GM23338 (cell line): ENCODE measurements at regions not wholly inside any gene's neighbourhood (a gene's known extent, or its start where the extent isn't known, plus 50 kb on each side); places are given as distances from the start of the nearest gene placed in this dataset.

Source experiments
- ATAC-seq: fragments of 200-7000 bp; cut with Tn5 transposase; 3 replicates; pipeline ENCODE4 v1.9.1; 2020
- DNase-seq: peaks from one replicate; pipeline ENCODE4 v3.0.0-alpha.2; 2015; ENCODE audit warnings: low spot score
- H2AFZ ChIP-seq: fragments of 200-600 bp; sonication (generic); 2 replicates; pipeline ENCODE4 v1.8.0; 2016; ENCODE audit warnings: antibody characterized with exemption, mild to moderate bottlenecking, moderate library complexity
- H3F3A ChIP-seq: fragments of 200-600 bp; sonication (generic); replicated peaks from 2 replicates; pipeline ENCODE4 v1.8.0; 2017; ENCODE audit warnings: antibody characterized with exemption, mixed run types, low read depth
- H3K27ac ChIP-seq: fragments of 200-600 bp; sonication (generic); 2 replicates; pipeline ENCODE4 v1.6.1; 2016; ENCODE audit warnings: low read depth
- H3K27me3 ChIP-seq: fragments of 200-600 bp; sonication (generic); 2 replicates; pipeline ENCODE4 v1.8.0; 2016; ENCODE audit warnings: mild to moderate bottlenecking, mixed run types, moderate library complexity; ENCODE audit not compliant: insufficient read depth
- H3K36me3 ChIP-seq: fragments of 200-600 bp; sonication (generic); 2 replicates; pipeline ENCODE4 v1.8.0; 2016; ENCODE audit warnings: mild to moderate bottlenecking; ENCODE audit not compliant: insufficient read depth
- H3K4me1 ChIP-seq: fragments of 200-600 bp; sonication (generic); 2 replicates; pipeline ENCODE4 v1.8.0; 2016; ENCODE audit warnings: mild to moderate bottlenecking, moderate library complexity; ENCODE audit not compliant: insufficient read depth
- H3K4me2 ChIP-seq: fragments of 200-600 bp; sonication (generic); 2 replicates; pipeline ENCODE4 v1.7.1; 2017; ENCODE audit warnings: mixed run types
- H3K4me3 ChIP-seq: fragments of 200-600 bp; sonication (generic); 2 replicates; pipeline ENCODE4 v1.6.1; 2016; ENCODE audit warnings: mixed run types
- H3K79me2 ChIP-seq: fragments of 200-600 bp; sonication (generic); replicated peaks from 2 replicates; pipeline ENCODE4 v1.8.0; 2017; ENCODE audit warnings: mild to moderate bottlenecking; ENCODE audit not compliant: insufficient read depth
- H3K9me2 ChIP-seq: fragments of 200-600 bp; sonication (generic); 2 replicates; pipeline ENCODE4 v1.8.0; 2017; ENCODE audit not compliant: insufficient read depth
- H4K20me1 ChIP-seq: fragments of 200-600 bp; sonication (generic); replicated peaks from 2 replicates; pipeline ENCODE4 v1.8.0; 2017; ENCODE audit warnings: mild to moderate bottlenecking; ENCODE audit not compliant: insufficient read depth
- H3K27ac Mint-ChIP-seq: 2 replicates; pipeline ENCODE4 v1.8.0; 2020; ENCODE audit warnings: inconsistent platforms, mild to moderate bottlenecking, moderate library complexity, mixed read lengths
- H3K27me3 Mint-ChIP-seq: 3 replicates; pipeline ENCODE4 v1.8.0; 2022; ENCODE audit warnings: low read depth, mild to moderate bottlenecking, moderate library complexity, mixed read lengths, inconsistent platforms; ENCODE audit not compliant: insufficient read depth, poor library complexity
- H3K36me3 Mint-ChIP-seq: 3 replicates; pipeline ENCODE4 v1.8.0; 2021; ENCODE audit warnings: low read depth, mild to moderate bottlenecking, inconsistent platforms, moderate library complexity, mixed read lengths
- H3K4me1 Mint-ChIP-seq: 3 replicates; pipeline ENCODE4 v1.8.0; 2020; ENCODE audit warnings: mild to moderate bottlenecking, inconsistent platforms, mixed read lengths
- H3K4me3 Mint-ChIP-seq: 3 replicates; pipeline ENCODE4 v1.8.0; 2021; ENCODE audit warnings: moderate library complexity, mild to moderate bottlenecking, inconsistent platforms, mixed read lengths
- H3K9me3 Mint-ChIP-seq: 3 replicates; pipeline ENCODE4 v1.8.0; 2020; ENCODE audit warnings: moderate library complexity, mild to moderate bottlenecking, inconsistent platforms, mixed read lengths
- CREB1 ChIP-seq: fragments of 250-450 bp; sonication (Bioruptor Pico); IDR thresholded peaks from 2 replicates; pipeline ENCODE4 v1.5.0; 2020; ENCODE audit warnings: low read depth, mild to moderate bottlenecking, moderate library complexity
- EZH2 ChIP-seq: fragments of 200-600 bp; sonication (generic); IDR thresholded peaks from one replicate; pipeline ENCODE4 v1.8.0; 2017; ENCODE audit warnings: antibody characterized with exemption, mild to moderate bottlenecking, low read depth; ENCODE audit not compliant: unreplicated experiment
- EZH2phosphoT487 ChIP-seq: fragments of 200-600 bp; sonication (generic); IDR thresholded peaks from one replicate; pipeline ENCODE4 v1.8.1; 2018; ENCODE audit warnings: antibody characterized with exemption; ENCODE audit not compliant: unreplicated experiment
- JUNB ChIP-seq: IDR thresholded peaks from one replicate; pipeline ENCODE4 v1.6.1; 2016; ENCODE audit warnings: antibody characterized with exemption; ENCODE audit not compliant: unreplicated experiment
- NANOG ChIP-seq: IDR thresholded peaks from 2 replicates; pipeline ENCODE4 v1.6.1; 2016; ENCODE audit warnings: antibody characterized with exemption, borderline replicate concordance
- POLR2AphosphoS5 ChIP-seq: IDR thresholded peaks from 2 replicates; pipeline ENCODE4 v1.6.1; 2016; ENCODE audit warnings: antibody characterized with exemption, low read depth
- STAT1 ChIP-seq: IDR thresholded peaks from one replicate; pipeline ENCODE4 v1.6.1; 2016; ENCODE audit warnings: antibody characterized with exemption; ENCODE audit not compliant: unreplicated experiment
- ZNF114 ChIP-seq: fragments of 250-450 bp; sonication (Bioruptor Pico); IDR thresholded peaks from 2 replicates; pipeline ENCODE4 v1.5.0; 2020; ENCODE audit warnings: mild to moderate bottlenecking, moderate library complexity
- ZNF331 ChIP-seq: fragments of 250-450 bp; sonication (Bioruptor Pico); IDR thresholded peaks from 2 replicates; pipeline ENCODE4 v1.5.0; 2020; ENCODE audit warnings: low read depth, mild to moderate bottlenecking, moderate library complexity
- TF ChIP-seq, protein P1 (sequence below): IDR thresholded peaks from one replicate; pipeline ENCODE4 v1.6.1; 2018; ENCODE audit warnings: antibody characterized with exemption; ENCODE audit not compliant: unreplicated experiment
- TF ChIP-seq, protein P2 (sequence below): IDR thresholded peaks from 2 replicates; pipeline ENCODE4 v1.6.1; 2016; ENCODE audit warnings: antibody characterized with exemption
- TF ChIP-seq, protein P3 (sequence below): fragments of 250-450 bp; sonication (Bioruptor Pico); IDR thresholded peaks from 2 replicates; pipeline ENCODE4 v1.5.0; 2020; ENCODE audit warnings: mild to moderate bottlenecking, moderate library complexity
- TF ChIP-seq, protein P4 (sequence below), 2 experiments: fragments of 200-600 bp in 1 of 2; sonication (generic) in 1 of 2; conservative IDR thresholded peaks; 2 replicates each; pipeline versions ENCODE4 v1.5.1 to v1.6.1; 2016 to 2017; ENCODE audit warnings: antibody characterized with exemption in 2 of 2, low read depth in 2 of 2, mild to moderate bottlenecking in 2 of 2, moderate library complexity in 1 of 2

DNA sequence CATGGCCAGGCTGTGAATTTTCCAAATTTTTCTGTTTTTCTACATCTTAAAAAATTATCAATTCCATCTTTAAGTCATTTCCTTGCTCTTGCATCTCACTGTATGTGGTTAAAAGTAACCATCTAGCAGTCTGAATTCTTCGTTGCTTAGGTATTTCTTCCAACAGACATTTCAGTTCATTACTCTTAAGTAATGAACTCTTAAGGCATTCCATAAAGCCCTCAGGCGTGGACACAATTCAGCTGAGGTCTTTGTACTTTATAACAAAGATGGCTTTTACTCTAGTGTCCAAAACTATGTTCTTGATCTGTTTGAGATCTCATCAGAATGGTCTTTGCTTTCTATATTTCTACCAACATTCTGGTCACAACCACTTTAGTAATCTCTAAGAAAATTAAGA lies 253.9 kb upstream of the GCFC2 start:
- Histone ChIP-seq H3K4me2 (no peak overlapping the region), H3K79me2 (no peaks in the 10 kb centered on the region), H3K36me3 (no peaks in the 10 kb centered on the region), H3K27me3 (no peaks in the 10 kb centered on the region), H4K20me1 (no peaks in the 10 kb centered on the region), H3K27ac (no peak overlapping the region), H3F3A (no peaks in the 10 kb centered on the region), H3K4me3 (no peak overlapping the region), H3K4me1 (no peaks in the 10 kb centered on the region), H2AFZ (no peak overlapping the region; the same call in 1 of the 2 replicates), H3K9me2 (peaks cover 6% of the 10 kb centered on the region; the same call in 1 of the 2 replicates)
- H3K4me1 Mint-ChIP-seq = peaks cover 6% of the 10 kb centered on the region
- no peak for ATAC-seq
- no peaks in the 10 kb centered on the region for H3K36me3 Mint-ChIP-seq
- DNase-seq = no peak
- H3K9me3 Mint-ChIP-seq = no peaks in the 10 kb centered on the region; the same call in 1 of the 3 replicates
- no peak overlapping the region for H3K27ac Mint-ChIP-seq
- TF ChIP-seq, protein P1, sequence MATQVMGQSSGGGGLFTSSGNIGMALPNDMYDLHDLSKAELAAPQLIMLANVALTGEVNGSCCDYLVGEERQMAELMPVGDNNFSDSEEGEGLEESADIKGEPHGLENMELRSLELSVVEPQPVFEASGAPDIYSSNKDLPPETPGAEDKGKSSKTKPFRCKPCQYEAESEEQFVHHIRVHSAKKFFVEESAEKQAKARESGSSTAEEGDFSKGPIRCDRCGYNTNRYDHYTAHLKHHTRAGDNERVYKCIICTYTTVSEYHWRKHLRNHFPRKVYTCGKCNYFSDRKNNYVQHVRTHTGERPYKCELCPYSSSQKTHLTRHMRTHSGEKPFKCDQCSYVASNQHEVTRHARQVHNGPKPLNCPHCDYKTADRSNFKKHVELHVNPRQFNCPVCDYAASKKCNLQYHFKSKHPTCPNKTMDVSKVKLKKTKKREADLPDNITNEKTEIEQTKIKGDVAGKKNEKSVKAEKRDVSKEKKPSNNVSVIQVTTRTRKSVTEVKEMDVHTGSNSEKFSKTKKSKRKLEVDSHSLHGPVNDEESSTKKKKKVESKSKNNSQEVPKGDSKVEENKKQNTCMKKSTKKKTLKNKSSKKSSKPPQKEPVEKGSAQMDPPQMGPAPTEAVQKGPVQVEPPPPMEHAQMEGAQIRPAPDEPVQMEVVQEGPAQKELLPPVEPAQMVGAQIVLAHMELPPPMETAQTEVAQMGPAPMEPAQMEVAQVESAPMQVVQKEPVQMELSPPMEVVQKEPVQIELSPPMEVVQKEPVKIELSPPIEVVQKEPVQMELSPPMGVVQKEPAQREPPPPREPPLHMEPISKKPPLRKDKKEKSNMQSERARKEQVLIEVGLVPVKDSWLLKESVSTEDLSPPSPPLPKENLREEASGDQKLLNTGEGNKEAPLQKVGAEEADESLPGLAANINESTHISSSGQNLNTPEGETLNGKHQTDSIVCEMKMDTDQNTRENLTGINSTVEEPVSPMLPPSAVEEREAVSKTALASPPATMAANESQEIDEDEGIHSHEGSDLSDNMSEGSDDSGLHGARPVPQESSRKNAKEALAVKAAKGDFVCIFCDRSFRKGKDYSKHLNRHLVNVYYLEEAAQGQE = no peak
- TF ChIP-seq CREB1 (CRISPR knock-in tag) = no peak
- TF ChIP-seq, protein P2, sequence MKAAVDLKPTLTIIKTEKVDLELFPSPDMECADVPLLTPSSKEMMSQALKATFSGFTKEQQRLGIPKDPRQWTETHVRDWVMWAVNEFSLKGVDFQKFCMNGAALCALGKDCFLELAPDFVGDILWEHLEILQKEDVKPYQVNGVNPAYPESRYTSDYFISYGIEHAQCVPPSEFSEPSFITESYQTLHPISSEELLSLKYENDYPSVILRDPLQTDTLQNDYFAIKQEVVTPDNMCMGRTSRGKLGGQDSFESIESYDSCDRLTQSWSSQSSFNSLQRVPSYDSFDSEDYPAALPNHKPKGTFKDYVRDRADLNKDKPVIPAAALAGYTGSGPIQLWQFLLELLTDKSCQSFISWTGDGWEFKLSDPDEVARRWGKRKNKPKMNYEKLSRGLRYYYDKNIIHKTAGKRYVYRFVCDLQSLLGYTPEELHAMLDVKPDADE = no peak
- TF ChIP-seq, protein P3, sequence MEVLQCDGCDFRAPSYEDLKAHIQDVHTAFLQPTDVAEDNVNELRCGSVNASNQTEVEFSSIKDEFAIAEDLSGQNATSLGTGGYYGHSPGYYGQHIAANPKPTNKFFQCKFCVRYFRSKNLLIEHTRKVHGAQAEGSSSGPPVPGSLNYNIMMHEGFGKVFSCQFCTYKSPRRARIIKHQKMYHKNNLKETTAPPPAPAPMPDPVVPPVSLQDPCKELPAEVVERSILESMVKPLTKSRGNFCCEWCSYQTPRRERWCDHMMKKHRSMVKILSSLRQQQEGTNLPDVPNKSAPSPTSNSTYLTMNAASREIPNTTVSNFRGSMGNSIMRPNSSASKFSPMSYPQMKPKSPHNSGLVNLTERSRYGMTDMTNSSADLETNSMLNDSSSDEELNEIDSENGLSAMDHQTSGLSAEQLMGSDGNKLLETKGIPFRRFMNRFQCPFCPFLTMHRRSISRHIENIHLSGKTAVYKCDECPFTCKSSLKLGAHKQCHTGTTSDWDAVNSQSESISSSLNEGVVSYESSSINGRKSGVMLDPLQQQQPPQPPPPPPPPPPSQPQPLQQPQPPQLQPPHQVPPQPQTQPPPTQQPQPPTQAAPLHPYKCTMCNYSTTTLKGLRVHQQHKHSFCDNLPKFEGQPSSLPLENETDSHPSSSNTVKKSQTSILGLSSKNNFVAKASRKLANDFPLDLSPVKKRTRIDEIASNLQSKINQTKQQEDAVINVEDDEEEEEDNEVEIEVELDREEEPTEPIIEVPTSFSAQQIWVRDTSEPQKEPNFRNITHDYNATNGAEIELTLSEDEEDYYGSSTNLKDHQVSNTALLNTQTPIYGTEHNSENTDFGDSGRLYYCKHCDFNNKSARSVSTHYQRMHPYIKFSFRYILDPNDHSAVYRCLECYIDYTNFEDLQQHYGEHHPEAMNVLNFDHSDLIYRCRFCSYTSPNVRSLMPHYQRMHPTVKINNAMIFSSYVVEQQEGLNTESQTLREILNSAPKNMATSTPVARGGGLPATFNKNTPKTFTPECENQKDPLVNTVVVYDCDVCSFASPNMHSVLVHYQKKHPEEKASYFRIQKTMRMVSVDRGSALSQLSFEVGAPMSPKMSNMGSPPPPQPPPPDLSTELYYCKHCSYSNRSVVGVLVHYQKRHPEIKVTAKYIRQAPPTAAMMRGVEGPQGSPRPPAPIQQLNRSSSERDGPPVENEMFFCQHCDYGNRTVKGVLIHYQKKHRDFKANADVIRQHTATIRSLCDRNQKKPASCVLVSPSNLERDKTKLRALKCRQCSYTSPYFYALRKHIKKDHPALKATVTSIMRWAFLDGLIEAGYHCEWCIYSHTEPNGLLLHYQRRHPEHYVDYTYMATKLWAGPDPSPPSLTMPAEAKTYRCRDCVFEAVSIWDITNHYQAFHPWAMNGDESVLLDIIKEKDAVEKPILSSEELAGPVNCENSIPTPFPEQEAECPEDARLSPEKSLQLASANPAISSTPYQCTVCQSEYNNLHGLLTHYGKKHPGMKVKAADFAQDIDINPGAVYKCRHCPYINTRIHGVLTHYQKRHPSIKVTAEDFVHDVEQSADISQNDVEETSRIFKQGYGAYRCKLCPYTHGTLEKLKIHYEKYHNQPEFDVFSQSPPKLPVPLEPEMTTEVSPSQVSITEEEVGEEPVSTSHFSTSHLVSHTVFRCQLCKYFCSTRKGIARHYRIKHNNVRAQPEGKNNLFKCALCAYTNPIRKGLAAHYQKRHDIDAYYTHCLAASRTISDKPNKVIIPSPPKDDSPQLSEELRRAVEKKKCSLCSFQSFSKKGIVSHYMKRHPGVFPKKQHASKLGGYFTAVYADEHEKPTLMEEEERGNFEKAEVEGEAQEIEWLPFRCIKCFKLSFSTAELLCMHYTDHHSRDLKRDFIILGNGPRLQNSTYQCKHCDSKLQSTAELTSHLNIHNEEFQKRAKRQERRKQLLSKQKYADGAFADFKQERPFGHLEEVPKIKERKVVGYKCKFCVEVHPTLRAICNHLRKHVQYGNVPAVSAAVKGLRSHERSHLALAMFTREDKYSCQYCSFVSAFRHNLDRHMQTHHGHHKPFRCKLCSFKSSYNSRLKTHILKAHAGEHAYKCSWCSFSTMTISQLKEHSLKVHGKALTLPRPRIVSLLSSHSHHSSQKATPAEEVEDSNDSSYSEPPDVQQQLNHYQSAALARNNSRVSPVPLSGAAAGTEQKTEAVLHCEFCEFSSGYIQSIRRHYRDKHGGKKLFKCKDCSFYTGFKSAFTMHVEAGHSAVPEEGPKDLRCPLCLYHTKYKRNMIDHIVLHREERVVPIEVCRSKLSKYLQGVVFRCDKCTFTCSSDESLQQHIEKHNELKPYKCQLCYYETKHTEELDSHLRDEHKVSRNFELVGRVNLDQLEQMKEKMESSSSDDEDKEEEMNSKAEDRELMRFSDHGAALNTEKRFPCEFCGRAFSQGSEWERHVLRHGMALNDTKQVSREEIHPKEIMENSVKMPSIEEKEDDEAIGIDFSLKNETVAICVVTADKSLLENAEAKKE (CRISPR knock-in tag) = no peak
- no peak for TF ChIP-seq POLR2AphosphoS5
- TF ChIP-seq STAT1 = no peak
- TF ChIP-seq NANOG = no peak
- no peak for TF ChIP-seq ZNF331
- TF ChIP-seq EZH2 = no peak
- no peak for TF ChIP-seq EZH2phosphoT487
- no peak for TF ChIP-seq JUNB
- TF ChIP-seq, protein P4, sequence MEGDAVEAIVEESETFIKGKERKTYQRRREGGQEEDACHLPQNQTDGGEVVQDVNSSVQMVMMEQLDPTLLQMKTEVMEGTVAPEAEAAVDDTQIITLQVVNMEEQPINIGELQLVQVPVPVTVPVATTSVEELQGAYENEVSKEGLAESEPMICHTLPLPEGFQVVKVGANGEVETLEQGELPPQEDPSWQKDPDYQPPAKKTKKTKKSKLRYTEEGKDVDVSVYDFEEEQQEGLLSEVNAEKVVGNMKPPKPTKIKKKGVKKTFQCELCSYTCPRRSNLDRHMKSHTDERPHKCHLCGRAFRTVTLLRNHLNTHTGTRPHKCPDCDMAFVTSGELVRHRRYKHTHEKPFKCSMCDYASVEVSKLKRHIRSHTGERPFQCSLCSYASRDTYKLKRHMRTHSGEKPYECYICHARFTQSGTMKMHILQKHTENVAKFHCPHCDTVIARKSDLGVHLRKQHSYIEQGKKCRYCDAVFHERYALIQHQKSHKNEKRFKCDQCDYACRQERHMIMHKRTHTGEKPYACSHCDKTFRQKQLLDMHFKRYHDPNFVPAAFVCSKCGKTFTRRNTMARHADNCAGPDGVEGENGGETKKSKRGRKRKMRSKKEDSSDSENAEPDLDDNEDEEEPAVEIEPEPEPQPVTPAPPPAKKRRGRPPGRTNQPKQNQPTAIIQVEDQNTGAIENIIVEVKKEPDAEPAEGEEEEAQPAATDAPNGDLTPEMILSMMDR (conservative IDR thresholded peaks at IDR 0.05; ENCODE audit: low read depth in 2 of 2) = no peak
- TF ChIP-seq ZNF114 = no peak
- H3K4me3 Mint-ChIP-seq = no peak overlapping the region
- H3K27me3 Mint-ChIP-seq = peaks cover 1% of the 10 kb centered on the region
